ENCODE measurements at regions not wholly inside any gene's neighbourhood (a gene's known extent, or its start where the extent isn't known, plus 50 kb on each side); places are given as distances from the start of the nearest gene placed in this dataset.
"Not testable (repeated sequence)": the region's sequence is repeated elsewhere in the genome, so short reads cannot be mapped to it uniquely, and the experiment has no call there.

DNA sequence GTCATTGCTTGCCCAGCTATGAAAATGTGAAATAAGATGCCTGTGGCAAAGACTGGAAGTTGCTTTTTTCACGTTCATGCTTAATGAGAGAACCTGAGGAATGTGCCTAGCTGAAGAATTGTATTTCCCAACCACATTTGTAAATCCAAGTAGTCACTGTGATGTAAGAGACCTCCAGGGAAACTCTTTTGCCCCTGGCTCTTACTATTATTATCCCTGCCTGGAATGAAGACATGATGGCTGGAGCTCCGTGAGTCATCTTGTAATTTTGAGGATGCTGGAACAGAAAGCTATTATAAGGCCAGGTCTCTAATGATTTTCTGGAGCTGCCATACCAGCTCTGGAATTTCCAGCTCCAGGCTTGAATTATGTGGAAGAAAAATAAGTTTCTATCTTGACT is 894.3 kb downstream of the DIAPH3 start:
- DNase-seq = no peak

DNA sequence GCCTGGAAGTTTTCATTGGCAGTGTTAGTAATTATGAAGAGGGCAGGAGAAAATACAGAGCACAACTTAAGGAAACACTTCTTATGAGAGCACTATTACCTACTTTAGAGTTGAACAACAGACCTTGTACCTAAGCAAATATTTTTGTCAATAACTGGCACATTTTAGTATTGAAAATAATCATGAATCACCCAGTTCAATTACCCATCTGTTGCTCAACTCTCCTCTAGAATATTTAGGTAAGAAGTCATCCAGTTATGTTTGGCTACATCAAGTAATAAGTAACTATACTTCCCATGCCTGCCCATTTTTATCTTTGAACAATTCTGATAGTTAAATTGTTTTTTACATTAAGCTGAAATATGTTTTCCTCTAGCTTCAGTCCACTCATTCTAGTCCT is 893.4 kb downstream of the DIAPH3 start:
- DNase-seq = no peak

DNA sequence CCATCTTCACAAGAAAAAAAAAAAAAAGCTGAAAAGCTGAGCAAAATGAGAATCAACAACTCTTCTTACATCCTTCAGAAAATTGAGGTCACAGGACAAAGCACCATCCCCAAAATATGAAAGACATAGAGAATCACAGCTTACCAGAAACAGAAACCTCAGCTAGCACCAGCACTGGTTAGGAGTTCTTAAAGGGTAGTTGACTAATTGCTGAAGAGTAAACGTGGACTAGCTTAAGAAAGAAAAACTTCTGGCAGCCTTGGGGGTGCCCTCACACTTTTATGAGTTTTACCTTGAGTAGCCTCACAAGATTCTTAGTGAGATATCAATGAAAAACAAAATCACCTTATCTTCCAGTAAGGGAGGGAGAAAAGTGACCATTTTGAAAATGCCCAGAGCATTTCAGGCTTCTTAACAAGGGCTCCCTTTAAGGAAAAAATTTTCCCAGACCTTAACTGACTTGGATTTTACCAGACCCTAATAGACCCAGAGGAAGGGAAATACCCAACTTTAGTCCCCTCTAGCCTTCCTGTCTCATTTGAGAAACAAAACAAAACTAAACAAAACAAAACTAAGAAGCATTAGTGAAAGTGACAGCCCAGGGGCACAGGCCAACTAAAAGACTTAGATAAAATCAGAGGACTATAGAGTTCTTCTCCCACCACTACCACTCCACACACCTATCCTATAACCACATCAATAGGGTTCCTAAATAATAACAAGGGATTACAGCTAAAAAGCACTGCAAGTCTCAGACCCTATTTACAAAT is 888.6 kb downstream of the DIAPH3 start:
- no peak for DNase-seq

DNA sequence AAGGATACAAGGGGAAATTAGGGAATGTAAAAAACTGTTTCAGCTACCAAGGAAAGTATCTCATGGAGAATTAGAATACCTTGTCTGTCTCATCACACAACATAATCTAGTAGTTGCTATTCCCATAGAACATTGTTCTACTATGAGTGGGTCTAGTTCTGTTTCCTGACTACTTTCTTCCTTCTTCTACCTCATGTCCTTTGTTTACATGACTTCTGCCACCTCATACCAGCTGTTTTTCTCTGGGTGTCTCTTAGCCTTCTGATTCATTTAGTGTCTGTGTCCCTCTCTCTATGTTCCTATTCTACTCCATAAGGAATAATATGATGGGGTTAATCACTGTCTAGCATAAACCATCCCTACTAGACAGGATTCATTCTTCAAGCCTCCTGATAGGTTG is 887.3 kb downstream of the DIAPH3 start:
- DNase-seq = no peak

DNA sequence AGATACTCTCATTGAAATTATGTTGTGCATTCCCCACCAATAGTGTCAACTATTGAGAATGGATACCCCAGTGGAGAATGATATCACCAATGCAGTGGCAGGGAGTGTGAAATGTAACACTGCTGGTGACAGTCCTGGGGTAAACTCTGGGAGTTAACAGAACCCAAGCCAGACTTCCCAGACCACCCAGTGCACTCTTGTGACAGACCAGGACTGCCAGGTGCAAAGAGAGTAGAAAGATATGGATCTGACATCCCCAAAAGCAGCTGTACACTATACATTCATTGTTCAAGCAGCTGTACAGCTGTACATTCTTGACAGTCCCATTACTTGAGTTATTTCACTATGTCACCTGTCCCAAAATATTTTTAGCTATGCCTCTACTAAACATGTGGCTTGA is 886.6 kb downstream of the DIAPH3 start:
- DNase-seq = no peak

DNA sequence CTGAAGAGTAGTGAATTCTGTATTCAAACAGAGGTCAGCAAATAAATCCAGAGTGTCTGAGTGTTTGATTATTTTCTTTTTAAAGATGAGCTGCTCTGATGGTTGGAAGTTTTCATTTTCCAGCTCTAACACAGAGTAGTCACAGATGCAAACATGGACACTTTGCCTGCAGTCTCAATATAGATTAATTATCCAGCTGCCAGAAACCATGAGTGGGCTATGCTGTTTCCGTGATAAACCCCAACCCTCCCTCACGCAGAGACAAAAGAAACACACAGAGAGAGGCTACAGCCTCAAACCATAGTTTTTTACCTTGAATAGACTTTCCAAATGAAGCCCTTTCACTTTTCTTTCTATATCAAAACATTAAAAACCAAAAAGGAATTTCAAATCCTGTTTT is 884.7 kb downstream of the DIAPH3 start:
- DNase-seq = no peak

GRCh38 chr13:59279576-59279975 is 884.2 kb downstream of the DIAPH3 start:
- DNase-seq = no peak

GRCh38 chr13:59280297-59280696 is 883.4 kb downstream of the DIAPH3 start:
- DNase-seq = no peak

- DNase-seq = no peak
These were observed 882.3 kb downstream of the DIAPH3 start for GRCh38 chr13:59281453-59281852.

DNA sequence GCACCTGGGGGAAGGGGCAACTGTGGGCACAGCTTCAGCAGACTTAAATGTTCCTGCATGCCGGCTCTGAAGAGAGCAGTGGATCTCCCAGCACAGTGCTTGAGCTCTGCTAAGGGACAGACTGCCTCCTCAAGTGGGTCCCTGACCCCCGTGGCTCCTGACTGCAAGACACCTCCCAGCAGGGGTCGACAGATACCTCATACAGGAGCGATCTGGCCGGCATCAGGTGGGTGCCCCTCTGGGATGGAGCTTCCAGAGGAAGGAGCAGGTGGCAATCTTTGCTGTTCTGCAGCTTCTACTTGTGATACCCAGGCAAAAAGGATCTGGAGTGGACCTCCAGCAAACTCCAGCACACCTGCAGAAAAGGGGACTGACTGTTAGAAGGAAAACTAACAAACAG is 871.5 kb downstream of the DIAPH3 start:
- not testable (repeated sequence) for DNase-seq

DNA sequence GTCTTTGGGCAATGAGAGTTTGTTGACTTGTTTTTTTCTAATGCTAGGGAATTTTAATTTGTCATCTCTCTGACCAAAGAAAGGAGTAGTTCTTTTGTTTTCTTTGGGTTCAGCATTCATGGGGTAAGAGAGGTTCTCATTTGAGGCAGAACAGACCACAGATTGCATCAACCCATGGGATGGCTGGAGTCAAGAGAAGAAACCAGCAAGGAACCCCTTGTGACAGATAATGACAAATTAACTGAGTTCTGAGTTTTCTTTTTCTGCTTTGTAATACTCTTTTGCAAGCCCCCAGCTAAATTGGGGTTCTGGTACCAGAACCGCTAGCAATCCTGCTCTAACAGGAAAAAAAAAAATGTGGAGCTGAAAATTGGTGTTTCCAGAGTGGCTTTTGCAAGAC is 864.1 kb downstream of the DIAPH3 start:
- DNase-seq = no peak

DNA sequence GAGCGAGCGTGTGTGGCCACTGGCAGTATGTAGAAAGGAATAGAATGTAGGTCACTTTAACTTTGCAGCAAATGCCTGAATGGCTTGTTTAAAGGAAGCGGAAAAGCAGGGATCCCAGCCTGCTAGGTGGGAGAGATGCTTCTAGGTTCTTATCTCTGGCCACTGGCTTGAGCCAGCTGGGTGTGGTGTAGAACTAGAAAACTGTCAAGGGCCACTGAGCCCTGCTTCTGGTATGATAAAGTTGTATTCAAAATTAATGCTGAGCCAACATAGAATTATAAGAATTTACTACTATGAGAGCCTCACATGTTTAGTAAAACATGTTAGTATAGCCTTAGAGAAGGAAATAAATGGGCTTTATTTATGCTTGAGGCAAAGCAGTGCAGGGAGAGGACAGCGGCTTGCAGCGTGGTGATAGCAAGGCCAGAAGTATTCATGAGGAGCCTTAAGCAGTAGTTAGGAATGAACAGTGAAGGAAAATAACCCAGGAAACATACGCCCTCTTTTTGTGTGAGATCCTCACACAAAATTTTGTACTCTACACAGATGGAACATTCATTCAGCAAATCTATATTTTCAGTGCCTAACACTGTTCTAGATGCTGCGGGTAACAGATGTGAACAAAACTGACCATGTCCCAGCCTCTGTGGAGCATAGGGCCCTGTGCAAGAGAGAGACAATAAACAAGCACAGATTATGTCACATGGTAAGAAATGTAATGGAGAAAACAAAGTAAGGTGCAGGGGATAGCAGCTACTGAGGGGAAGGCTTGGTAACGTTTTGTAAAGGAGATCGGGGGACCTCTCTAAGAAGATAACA is 863.2 kb downstream of the DIAPH3 start:
- no peak for DNase-seq

DNA sequence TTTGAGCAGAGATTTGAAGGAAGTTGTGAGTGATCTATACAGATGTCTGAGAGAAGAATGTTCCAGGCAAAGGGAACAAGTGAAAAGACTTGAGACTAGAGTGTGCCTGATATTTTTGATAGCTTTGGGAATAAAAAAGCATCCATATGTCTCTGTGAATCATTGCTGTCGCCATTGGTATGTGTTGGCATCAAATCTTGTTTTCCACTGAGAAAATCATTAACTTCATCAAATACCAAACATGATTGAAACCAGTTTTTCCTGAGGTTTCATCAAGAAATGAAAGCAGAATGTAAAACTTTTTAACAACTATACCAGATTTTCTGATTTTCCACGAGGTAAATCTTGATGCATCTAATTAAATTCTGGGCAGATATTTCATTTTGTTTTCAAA is 862.6 kb downstream of the DIAPH3 start:
- no peak for DNase-seq

DNA sequence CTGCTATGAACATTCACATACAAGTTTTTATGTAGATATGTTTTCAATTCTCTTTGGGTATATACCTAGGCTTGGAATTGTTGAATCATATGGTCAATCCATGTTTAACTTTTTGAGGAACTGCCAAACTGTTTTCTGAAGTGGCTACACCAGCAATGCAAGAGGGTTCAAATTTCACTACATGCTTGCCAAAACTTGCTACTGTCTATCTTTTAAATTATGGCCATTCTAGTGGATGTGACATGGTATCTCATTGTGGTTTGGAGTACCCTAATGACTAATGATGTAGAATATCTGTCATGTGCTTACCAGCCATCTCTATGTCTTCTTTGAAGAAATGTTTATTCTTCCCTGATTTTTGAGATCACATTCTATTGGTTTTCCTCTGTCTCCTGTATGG is 860.3 kb downstream of the DIAPH3 start:
- no peak for DNase-seq

GRCh38 chr13:59304596-59304995 is 859.1 kb downstream of the DIAPH3 start:
- no peak for DNase-seq

GRCh38 chr13:59305896-59306295 is 857.8 kb downstream of the DIAPH3 start:
- no peak for DNase-seq

DNA sequence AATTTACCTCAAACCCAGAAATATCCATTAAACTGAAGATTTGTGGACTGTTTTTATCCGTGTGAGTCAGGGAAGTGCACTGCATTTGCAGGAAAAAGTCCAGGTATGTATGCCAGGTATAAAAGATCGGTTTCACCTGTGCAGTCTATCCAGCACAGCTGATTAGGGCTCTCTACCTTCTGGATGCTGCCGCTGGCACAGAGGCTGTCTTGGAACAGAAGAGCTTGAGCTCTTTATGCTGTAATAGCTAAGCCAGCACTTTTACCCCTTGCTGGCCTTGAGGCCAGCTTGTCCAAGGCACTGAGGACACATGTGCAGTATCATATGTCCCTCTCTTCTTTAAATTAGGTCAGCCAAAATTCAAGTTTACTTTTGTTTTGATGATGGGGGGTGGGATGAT is 851.0 kb downstream of the DIAPH3 start:
- no peak for DNase-seq

DNA sequence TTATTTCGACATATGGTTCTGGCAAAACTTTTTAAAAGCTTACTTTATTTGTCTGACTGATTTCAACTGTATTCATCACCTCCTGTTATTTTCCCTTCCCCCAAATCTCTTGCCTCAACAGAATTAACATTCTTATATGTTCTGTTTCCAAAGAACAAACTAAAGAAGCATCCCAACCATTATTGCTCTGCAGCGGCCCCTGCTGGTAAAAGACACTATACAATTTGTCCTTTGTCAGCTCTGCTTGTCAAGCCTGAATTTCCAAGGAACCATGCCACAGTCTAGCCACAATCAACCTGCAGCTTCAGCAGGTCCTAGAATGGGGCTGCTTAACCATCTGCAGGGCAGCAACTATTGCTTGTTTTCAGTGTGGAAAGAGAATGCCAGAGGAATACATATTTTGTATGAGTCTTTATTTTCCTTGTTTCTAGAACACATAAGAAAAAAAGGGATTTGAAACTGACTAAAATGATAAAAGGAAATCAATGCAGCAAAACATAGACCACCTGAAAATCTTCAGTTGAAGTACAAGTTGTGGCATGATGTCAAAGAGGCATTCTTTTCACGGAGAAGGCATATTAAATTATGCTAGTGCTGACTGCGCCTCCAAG is 845.3 kb downstream of the DIAPH3 start:
- DNase-seq = no peak

- DNase-seq = no peak
These were observed 844.5 kb downstream of the DIAPH3 start for GRCh38 chr13:59319276-59319675.

DNA sequence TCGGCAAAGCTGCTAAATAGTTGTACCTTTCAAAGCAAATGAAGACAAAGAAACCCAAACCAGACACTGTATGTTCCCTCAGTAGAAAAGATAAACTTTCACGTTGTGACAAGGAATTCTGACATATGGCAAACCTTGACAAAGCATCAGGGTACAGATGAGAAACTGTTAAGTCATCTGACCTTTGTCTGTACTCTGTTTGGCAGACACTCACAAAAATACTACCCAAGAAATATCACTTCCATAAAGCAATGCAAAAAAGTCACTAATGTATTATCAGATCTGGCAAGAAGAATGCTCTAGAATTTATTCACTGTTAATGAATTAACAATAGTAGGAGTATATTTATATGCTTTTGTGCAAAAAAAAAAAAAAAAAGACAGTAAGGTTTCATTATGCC is 843.7 kb downstream of the DIAPH3 start:
- DNase-seq = no peak

- DNase-seq = not testable (repeated sequence)
These were observed 839.3 kb downstream of the DIAPH3 start for GRCh38 chr13:59324401-59324800.

DNA sequence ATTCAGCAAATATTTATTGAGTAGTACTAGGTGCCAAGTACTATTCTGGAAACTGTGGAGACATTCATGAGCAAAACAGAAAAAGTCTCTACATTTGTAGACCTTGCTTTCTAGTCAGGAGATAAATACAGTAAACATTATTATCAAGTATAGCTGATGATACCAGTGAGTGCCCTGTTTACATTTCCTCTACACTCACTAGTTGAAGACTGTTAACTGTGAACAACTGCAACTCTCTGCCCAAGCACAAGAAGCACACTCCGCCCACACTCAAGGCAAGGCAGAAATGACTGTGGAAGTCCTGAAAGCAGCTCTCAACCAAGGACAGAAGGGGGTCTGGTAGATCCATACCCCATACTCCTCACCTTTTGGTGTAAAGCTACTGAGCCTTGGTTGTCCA is 837.0 kb downstream of the DIAPH3 start:
- no peak for DNase-seq

GRCh38 chr13:59330764-59331163 is 833.0 kb downstream of the DIAPH3 start:
- DNase-seq = no peak

- no peak for DNase-seq
These were observed 830.8 kb downstream of the DIAPH3 start for GRCh38 chr13:59332966-59333365.

All from NCI-H2029 treated with DMSO at 0.1 percent for 48 hours (cell line).